ENCODE measurements at regions not wholly inside any gene's neighbourhood (a gene's known extent, or its start where the extent isn't known, plus 50 kb on each side); places are given as distances from the start of the nearest gene placed in this dataset.
A peak's percentile ranks its signal among the peaks of the same experiment; 100 is the strongest.

DNA sequence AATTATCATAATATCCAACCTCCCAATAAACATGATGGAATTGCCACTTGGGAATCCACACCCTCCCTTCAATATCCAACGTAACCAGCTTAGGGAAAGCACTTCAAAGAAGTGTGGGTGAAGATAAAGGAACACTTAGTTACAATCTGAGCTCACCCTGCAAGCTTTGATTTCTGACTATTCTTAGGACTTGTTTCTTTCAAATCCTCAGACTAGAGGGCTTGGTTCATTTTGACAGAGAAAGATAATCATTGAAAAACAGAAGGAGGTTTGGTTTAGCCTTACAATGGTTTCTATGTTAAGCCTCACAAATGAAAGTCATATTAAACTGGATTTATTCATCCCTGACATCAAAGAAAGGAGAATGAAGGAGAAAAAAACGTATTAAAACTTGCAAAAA lies 57.9 kb upstream of the SYT13 start:
- Mint-ChIP-seq H3K36me3 (ENCODE audit: low read depth) (no peaks in the 10 kb centered on the region), H3K4me1 (ENCODE audit: low read depth) (peaks cover 9% of the 10 kb centered on the region), H3K27me3 (ENCODE audit: low read depth) (peaks cover 36% of the 10 kb centered on the region), H3K27ac (no peak overlapping the region), H3K4me3 (ENCODE audit: low read depth) (no peak overlapping the region), H3K9me3 (no peaks in the 10 kb centered on the region)
- DNase-seq (ENCODE audit: low spot score): no peak
- intact Hi-C loops (cut with micrococcal nuclease): no loop called here

DNA sequence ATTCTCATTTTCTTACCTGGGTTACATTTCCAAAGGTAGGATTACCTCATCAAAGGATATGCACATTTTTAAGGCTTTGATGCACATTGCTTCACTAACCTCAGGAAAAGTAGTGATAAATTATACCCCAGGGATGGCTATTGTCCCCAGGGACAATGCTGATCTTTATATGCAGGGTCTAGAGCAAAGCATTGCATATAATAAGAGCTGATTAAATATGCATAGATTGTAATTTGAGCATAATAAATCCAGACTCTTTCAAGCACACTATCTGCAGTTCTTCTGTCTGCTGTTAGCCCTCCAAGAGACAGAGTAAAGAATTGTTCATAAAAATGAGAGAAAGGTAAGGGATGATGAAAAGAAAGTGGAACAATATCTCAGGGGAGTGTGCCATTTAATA lies 57.3 kb upstream of the SYT13 start:
- intact Hi-C loops (cut with micrococcal nuclease): no loop called here
- Mint-ChIP-seq H3K36me3 (ENCODE audit: low read depth) (no peaks in the 10 kb centered on the region), H3K4me1 (ENCODE audit: low read depth) (peaks cover 9% of the 10 kb centered on the region)

DNA sequence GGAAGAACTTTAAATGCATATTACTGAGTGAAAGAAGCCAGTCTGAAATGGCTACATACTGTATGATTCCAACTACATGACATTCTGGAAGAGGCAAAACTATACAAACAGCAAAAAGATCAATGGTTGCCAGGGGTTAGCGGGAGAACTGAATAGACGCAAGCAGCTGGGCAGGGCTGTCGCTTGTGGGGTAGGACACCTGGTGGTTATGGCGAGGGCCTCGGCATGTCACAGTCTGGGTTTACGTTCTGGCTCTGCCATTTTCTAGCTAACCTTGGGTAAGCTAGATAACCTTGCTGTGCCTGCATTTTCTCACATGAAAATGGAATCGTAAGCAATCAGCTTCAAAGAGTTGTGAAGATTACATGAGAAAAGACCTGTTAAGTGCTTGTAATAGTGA lies 55.2 kb upstream of the SYT13 start:
- H3K4me3 Mint-ChIP-seq (ENCODE audit: low read depth): no peak overlapping the region
- H3K36me3 Mint-ChIP-seq (ENCODE audit: low read depth): no peaks in the 10 kb centered on the region
- DNase-seq (ENCODE audit: low spot score): no peak
- peaks cover 30% of the 10 kb centered on the region for H3K27me3 Mint-ChIP-seq (ENCODE audit: low read depth)
- peaks cover 9% of the 10 kb centered on the region for H3K4me1 Mint-ChIP-seq (ENCODE audit: low read depth)
- no peaks in the 10 kb centered on the region for H3K9me3 Mint-ChIP-seq
- no peak overlapping the region for H3K27ac Mint-ChIP-seq
- intact Hi-C loops (cut with micrococcal nuclease): no loop called here

More for the DNA sequence above, 57.3 kb upstream of the SYT13 start:
- Mint-ChIP-seq H3K9me3 (no peaks in the 10 kb centered on the region), H3K4me3 (ENCODE audit: low read depth) (no peak overlapping the region), H3K27me3 (ENCODE audit: low read depth) (peaks cover 35% of the 10 kb centered on the region), H3K27ac (no peak overlapping the region)
- no peak for DNase-seq (ENCODE audit: low spot score)

DNA sequence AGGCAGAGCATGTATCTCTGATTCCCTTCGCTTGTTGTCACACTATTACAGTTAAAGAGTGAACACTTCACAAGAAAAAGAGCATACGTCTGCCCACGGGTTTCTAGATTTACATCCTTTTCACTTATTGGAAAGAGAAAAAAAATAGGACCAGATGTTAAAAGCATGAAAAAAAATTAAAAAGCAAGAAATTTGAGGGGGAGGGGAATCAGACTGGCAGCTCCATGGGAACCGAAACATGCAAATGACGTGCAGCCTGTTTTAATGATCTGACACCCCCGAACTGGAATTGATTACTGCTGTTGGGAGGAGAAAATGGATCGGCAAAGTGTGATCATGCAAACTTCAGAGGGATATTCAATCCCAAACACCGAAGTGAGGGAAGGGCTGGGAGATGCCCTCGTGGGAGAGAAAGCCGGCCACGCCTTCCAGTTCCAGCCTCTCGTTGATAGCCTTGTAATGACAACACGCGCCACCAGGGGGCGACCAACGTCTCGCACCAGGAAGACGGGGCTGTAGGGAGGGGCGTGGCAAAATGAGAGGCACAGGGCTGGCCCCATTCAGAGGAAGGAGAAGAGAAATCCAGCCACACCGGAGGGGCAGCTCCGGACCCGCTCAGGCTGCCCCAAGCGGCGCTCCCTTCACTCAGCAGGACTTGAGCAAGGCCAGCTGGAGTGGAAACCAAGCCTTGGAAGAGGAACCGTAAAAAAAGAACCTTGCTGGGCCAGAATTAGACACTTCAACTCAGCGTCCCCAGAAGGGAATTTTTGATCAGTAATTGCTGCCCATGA lies 53.8 kb upstream of the SYT13 start:
- H3K27ac Mint-ChIP-seq: no peak overlapping the region
- H3K4me1 Mint-ChIP-seq (ENCODE audit: low read depth): peaks cover 9% of the 10 kb centered on the region
- H3K36me3 Mint-ChIP-seq (ENCODE audit: low read depth): no peaks in the 10 kb centered on the region
- H3K4me3 Mint-ChIP-seq (ENCODE audit: low read depth): peak overlapping the region; percentile 59
- H3K27me3 Mint-ChIP-seq (ENCODE audit: low read depth): peaks cover 24% of the 10 kb centered on the region
- peak; percentile 84 for DNase-seq (ENCODE audit: low spot score)
- intact Hi-C loops (cut with micrococcal nuclease): loop anchor here (1.0 kb wide), 1 partner anchor 432 kb away; no protein-coding TSS in a partner anchor
- H3K9me3 Mint-ChIP-seq: no peaks in the 10 kb centered on the region

DNA sequence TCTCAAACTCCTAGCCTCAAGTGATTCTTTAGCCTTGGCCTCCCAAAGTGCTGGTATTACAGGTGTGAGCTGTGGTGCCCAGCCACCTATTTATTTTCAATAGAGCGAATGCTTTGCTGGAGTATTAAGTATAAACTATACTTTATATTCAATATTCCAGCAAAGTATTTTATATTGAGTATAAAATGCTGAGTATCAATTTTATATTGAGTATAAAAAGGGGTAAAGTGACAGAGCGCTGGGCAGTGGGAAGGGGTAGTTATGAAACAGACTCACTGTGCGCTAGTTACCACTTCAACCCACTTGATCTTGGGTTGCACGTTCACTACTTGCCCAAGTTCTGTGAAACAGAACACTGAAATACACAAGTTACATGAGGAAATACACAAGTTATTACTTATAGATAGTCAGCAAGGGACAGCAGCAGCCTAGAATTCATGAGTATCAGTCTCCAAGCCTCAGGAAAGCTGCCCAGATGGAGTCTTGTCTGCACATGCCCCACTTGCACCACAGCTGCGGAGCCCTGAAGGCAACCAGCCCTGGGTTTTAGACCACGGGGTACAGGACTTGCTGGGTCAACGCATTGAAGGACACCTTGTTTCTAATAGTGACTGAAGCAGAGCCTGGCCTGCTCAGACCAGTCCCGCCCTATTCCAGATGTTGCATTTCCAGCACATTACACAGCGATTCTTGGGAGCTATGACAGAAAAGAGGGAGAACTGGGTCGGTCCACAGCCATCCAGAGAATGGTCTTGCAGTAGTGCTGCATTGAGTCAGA lies 51.6 kb upstream of the SYT13 start:
- peaks cover 9% of the 10 kb centered on the region for H3K4me1 Mint-ChIP-seq (ENCODE audit: low read depth)
- no peak overlapping the region for H3K4me3 Mint-ChIP-seq (ENCODE audit: low read depth)
- intact Hi-C loops (cut with micrococcal nuclease): no loop called here
- H3K9me3 Mint-ChIP-seq: no peaks in the 10 kb centered on the region
- H3K27me3 Mint-ChIP-seq (ENCODE audit: low read depth): peaks cover 11% of the 10 kb centered on the region
- H3K36me3 Mint-ChIP-seq (ENCODE audit: low read depth): no peaks in the 10 kb centered on the region
- no peak overlapping the region for H3K27ac Mint-ChIP-seq
- no peak for DNase-seq (ENCODE audit: low spot score)

DNA sequence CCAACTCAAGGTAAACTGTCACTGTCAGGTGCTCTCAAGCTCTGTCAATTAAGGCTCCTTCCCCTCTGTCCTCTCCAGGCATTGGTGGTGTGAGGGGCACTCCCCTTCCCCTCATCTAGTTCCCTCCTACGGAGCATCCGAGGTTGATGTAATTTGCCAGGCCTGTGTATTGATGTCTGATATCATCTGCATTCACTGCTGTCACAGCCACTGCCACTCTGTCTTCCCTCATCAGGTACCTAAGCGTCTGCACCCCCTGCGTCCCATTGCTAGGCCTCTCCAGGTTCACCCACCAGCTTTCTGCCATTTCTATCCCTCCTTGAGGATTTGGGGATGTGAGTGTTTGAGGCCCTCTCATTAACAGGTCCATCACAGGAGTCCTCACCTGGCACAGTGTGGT lies 50.0 kb upstream of the SYT13 start:
- intact Hi-C loops (cut with micrococcal nuclease): no loop called here
- Mint-ChIP-seq H3K27ac (no peak overlapping the region), H3K27me3 (ENCODE audit: low read depth) (peaks cover 10% of the 10 kb centered on the region), H3K9me3 (no peaks in the 10 kb centered on the region), H3K36me3 (ENCODE audit: low read depth) (no peaks in the 10 kb centered on the region), H3K4me3 (ENCODE audit: low read depth) (no peak overlapping the region), H3K4me1 (ENCODE audit: low read depth) (peaks cover 9% of the 10 kb centered on the region)
- no peak for DNase-seq (ENCODE audit: low spot score)

All from activated T-helper 2 cell treated with anti-CD3 and anti-CD28 coated beads, Interferon-gamma antibody, Interleukin-2, Interleukin-4, amounts not matched to agents 10 μg/mL and 5 μg/mL and 100 μg/mL, durations not matched to agents 14 hours and 24 hours and 36 hours (primary cell).